B cell (primary cell): ENCODE measurements at regions not wholly inside any gene's neighbourhood (a gene's known extent, or its start where the extent isn't known, plus 50 kb on each side); places are given as distances from the start of the nearest gene placed in this dataset.

Experiments used
- ATAC-seq: fragments of 200-7000 bp; cut with Tn5 transposase; one replicate; pipeline ENCODE4 v1.10.0; 2021; ENCODE audit warnings: low read depth, mild to moderate bottlenecking, moderate number of reproducible peaks, moderate library complexity
- CTCF ChIA-PET: fragments of 350-600 bp; sonication (Branson Sonifier 250); formaldehyde crosslinking; loops from one replicate; lab custom pipeline; 2021; ENCODE audit warnings: antibody characterized with exemption, inconsistent platforms; lab: Charles Lee
- POLR2A ChIA-PET: fragments of 350-600 bp; sonication (Branson Sonifier 250); formaldehyde crosslinking; loops from one replicate; lab custom pipeline; 2021; ENCODE audit warnings: antibody characterized with exemption; lab: Charles Lee
- DNase-seq: peaks from one replicate; pipeline ENCODE4 v3.0.0; 2013
- H2AFZ ChIP-seq: 2 replicates; pipeline ENCODE4 v1.6.1; 2012; ENCODE audit warnings: mild to moderate bottlenecking, low read depth, low read length; ENCODE audit not compliant: insufficient read depth, poor library complexity, severe bottlenecking
- H3K27ac ChIP-seq, 2 donors: 1 replicate in 1 of 2; 2 replicates in 1 of 2; pipeline ENCODE4 v1.5.1; 2012 to 2013; ENCODE audit warnings: low read length in 2 of 2, mild to moderate bottlenecking in 2 of 2, moderate library complexity in 1 of 2
- H3K27me3 ChIP-seq, 4 experiments: fragments of 200-600 bp in 1 of 4; sonication (generic) in 1 of 4; replicated peaks in 1 of 4; 1 replicate in 2 of 4; 2 replicates in 2 of 4; pipeline versions ENCODE4 v1.6.1 to v1.7.0; 2013 to 2016; ENCODE audit warnings: low read length in 3 of 4, mild to moderate bottlenecking in 2 of 4, mixed read lengths in 1 of 4, moderate library complexity in 1 of 4; ENCODE audit not compliant: insufficient read depth in 4 of 4, control insufficient read depth in 3 of 4; ENCODE audit errors: control extremely low read depth in 1 of 4
- H3K36me3 ChIP-seq, 2 experiments: replicated peaks in 1 of 2; 1 replicate in 1 of 2; 2 replicates in 1 of 2; pipeline versions ENCODE4 v1.6.1 to v1.7.1; 2013; ENCODE audit warnings: low read length in 1 of 2; ENCODE audit not compliant: insufficient read depth in 2 of 2, control insufficient read depth in 1 of 2; ENCODE audit errors: control extremely low read depth in 1 of 2, extremely low read depth in 1 of 2
- H3K4me1 ChIP-seq, 2 donors: fragments of 200-600 bp in 1 of 2; sonication (generic) in 1 of 2; 1 replicate in 1 of 2; 2 replicates in 1 of 2; pipeline versions ENCODE4 v1.5.1 to v1.6.1; 2013 to 2017; ENCODE audit warnings: low read length in 2 of 2; ENCODE audit not compliant: control insufficient read depth in 2 of 2, insufficient read depth in 2 of 2
- H3K4me2 ChIP-seq: replicated peaks from 2 replicates; pipeline ENCODE3; 2012; ENCODE audit warnings: mild to moderate bottlenecking, low read depth, low read length; ENCODE audit not compliant: poor library complexity, severe bottlenecking
- H3K4me3 ChIP-seq, 5 experiments: fragments of 200-600 bp in 1 of 5; sonication (generic) in 1 of 5; 1 replicate in 3 of 5; 2 replicates in 2 of 5; pipeline versions ENCODE4 v1.5.1 to v1.7.0; 2011 to 2016; ENCODE audit warnings: low read length in 4 of 5, mild to moderate bottlenecking in 4 of 5, low read depth in 2 of 5, control low read depth in 1 of 5, moderate library complexity in 1 of 5; ENCODE audit not compliant: insufficient read depth in 1 of 5; ENCODE audit errors: control extremely low read depth in 1 of 5, extremely low read depth in 1 of 5
- H3K79me2 ChIP-seq: fragments of 200-600 bp; sonication (generic); one replicate; pipeline ENCODE4 v1.6.0; 2016; ENCODE audit warnings: low read length; ENCODE audit not compliant: control insufficient read depth, insufficient read depth
- H3K9ac ChIP-seq: fragments of 200-600 bp; sonication (generic); 2 replicates; pipeline ENCODE4 v1.6.1; 2017; ENCODE audit warnings: mild to moderate bottlenecking, low read length, moderate library complexity
- H3K9me3 ChIP-seq, 3 donors: one replicate each; pipeline versions ENCODE4 v1.6.1 to v1.7.1; 2013; ENCODE audit warnings: low read length in 2 of 3; ENCODE audit not compliant: control insufficient read depth in 2 of 3, insufficient read depth in 1 of 3; ENCODE audit errors: control extremely low read depth in 1 of 3
- H4K20me1 ChIP-seq: 2 replicates; pipeline ENCODE4 v1.6.0; 2012; ENCODE audit warnings: mild to moderate bottlenecking, low read length; ENCODE audit not compliant: insufficient read depth, control insufficient read depth, poor library complexity, severe bottlenecking
- H3K27ac Mint-ChIP-seq: one replicate; pipeline ENCODE4 v1.8.0; 2021; ENCODE audit warnings: mixed read lengths
- H3K27me3 Mint-ChIP-seq: one replicate; pipeline ENCODE4 v1.8.0; 2021; ENCODE audit warnings: mixed read lengths
- H3K4me1 Mint-ChIP-seq: one replicate; pipeline ENCODE4 v1.8.0; 2021; ENCODE audit warnings: mixed read lengths
- H3K4me3 Mint-ChIP-seq: one replicate; pipeline ENCODE4 v1.8.0; 2021; ENCODE audit warnings: mixed read lengths
- H3K9me3 Mint-ChIP-seq: one replicate; pipeline ENCODE4 v1.8.0; 2022; ENCODE audit warnings: mixed read lengths; ENCODE audit not compliant: insufficient read depth
- CTCF ChIP-seq: fragments of 200-600 bp; IDR thresholded peaks from one replicate; pipeline ENCODE4 v1.8.0; 2022; ENCODE audit warnings: antibody characterized with exemption, mild to moderate bottlenecking
- EZH2 ChIP-seq: IDR thresholded peaks from 2 replicates; pipeline ENCODE4 v1.6.1; 2012; ENCODE audit warnings: borderline replicate concordance, low read depth, mild to moderate bottlenecking, moderate library complexity, low read length; ENCODE audit not compliant: insufficient read depth, poor library complexity, severe bottlenecking
- WGBS: methylation state at CpG from one replicate; pipeline ENCODE4 v1.1.5; 2013; ENCODE audit warnings: missing lambda C conversion rate; ENCODE audit not compliant: insufficient coverage; 5-methylcytosine and 5-hydroxymethylcytosine counted together
- intact Hi-C: fragments of 100-400 bp; cut with micrococcal nuclease; formaldehyde crosslinking; loops from one replicate; pipeline ENCODE4 v1.10.0; 2022

- H3K4me3 ChIP-seq = no peak overlapping the region
- TF ChIP-seq CTCF (no peak), EZH2 (no peak)
- H3K27ac Mint-ChIP-seq = no peak overlapping the region
- no peaks in the 10 kb centered on the region for H3K9me3 ChIP-seq
- H3K4me3 Mint-ChIP-seq = no peak overlapping the region
- H3K9me3 Mint-ChIP-seq = no peaks in the 10 kb centered on the region
- H3K4me1 Mint-ChIP-seq = peaks cover 63% of the 10 kb centered on the region
- H4K20me1 ChIP-seq = no peaks in the 10 kb centered on the region
- H3K9ac ChIP-seq = no peak overlapping the region
- no peaks in the 10 kb centered on the region for H3K27me3 ChIP-seq
- 78% methylated on average over 6 of the region's 7 CpGs for WGBS
- POLR2A ChIA-PET = no interaction called here
- intact Hi-C loops = loop anchor here (5.0 kb wide), 3 partner anchors 39 to 136 kb away; no protein-coding TSS in a partner anchor
- no peaks in the 10 kb centered on the region for H3K36me3 ChIP-seq
- no peaks in the 10 kb centered on the region for H3K79me2 ChIP-seq
- H3K27ac ChIP-seq = no peak overlapping the region
- no peak for ATAC-seq
- no peak for DNase-seq
- H2AFZ ChIP-seq = no peak overlapping the region
- no peaks in the 10 kb centered on the region for H3K27me3 Mint-ChIP-seq
- peak overlapping the region; percentile 21 for H3K4me2 ChIP-seq
- CTCF ChIA-PET = interaction anchor here (1.0 to 2.1 kb wide), 2 partner anchors 110 to 221 kb away, joined by 3 to 12 read pairs; no protein-coding TSS in a partner anchor
- peaks cover 41 to 63% of the 10 kb centered on the region in 2 donors for H3K4me1 ChIP-seq
Measured at GRCh38 chr2:47657886-47658489, 87.2 kb upstream of the KCNK12 start.
